NCI-H69 (cell line): ENCODE measurements at regions not wholly inside any gene's neighbourhood (a gene's known extent, or its start where the extent isn't known, plus 50 kb on each side); places are given as distances from the start of the nearest gene placed in this dataset.

Experiments used
- DNase-seq: peaks from one replicate; lab custom pipeline; 2025; lab: John Stamatoyannopoulos, UW

- peak; percentile 89 for DNase-seq
Measured at GRCh38 chr11:116505298-116506262, 267.2 kb downstream of the BUD13 start.

GRCh38 chr11:116504541-116505297 lies 268.1 kb downstream of the BUD13 start:
- peak; percentile 83 for DNase-seq

GRCh38 chr11:116503216-116504160 lies 269.3 kb downstream of the BUD13 start:
- no peak for DNase-seq

GRCh38 chr11:116502641-116503061 lies 270.1 kb downstream of the BUD13 start:
- no peak for DNase-seq

- DNase-seq: no peak
Measured at GRCh38 chr11:116501728-116502127, 271.1 kb downstream of the BUD13 start.

GRCh38 chr11:116500947-116501602 lies 271.7 kb downstream of the BUD13 start:
- DNase-seq: peak; percentile 97

- no peak for DNase-seq
Measured at GRCh38 chr11:116500026-116500946, 272.5 kb downstream of the BUD13 start.

GRCh38 chr11:116499396-116500003 lies 273.3 kb downstream of the BUD13 start:
- DNase-seq: peak; percentile 94

GRCh38 chr11:116498161-116498560 lies 274.6 kb downstream of the BUD13 start:
- DNase-seq: no peak

- no peak for DNase-seq
Measured at GRCh38 chr11:116492600-116492999, 280.2 kb downstream of the BUD13 start.

- DNase-seq: no peak
Measured at GRCh38 chr11:116488836-116489389, 283.9 kb downstream of the BUD13 start.

GRCh38 chr11:116485425-116485824 lies 287.4 kb downstream of the BUD13 start:
- DNase-seq: no peak

GRCh38 chr11:116482716-116483115 lies 290.1 kb downstream of the BUD13 start:
- no peak for DNase-seq

- DNase-seq: peak; percentile 89
Measured at GRCh38 chr11:116481126-116481675, 291.6 kb downstream of the BUD13 start.

- DNase-seq: peak; percentile 85
Measured at GRCh38 chr11:116478669-116479668, 293.8 kb downstream of the BUD13 start.

- no peak for DNase-seq
Measured at GRCh38 chr11:116478205-116478604, 294.6 kb downstream of the BUD13 start.

- peak; percentile 89 for DNase-seq
Measured at GRCh38 chr11:116473790-116474346, 298.9 kb downstream of the BUD13 start.
